ENCODE measurements at regions not wholly inside any gene's neighbourhood (a gene's known extent, or its start where the extent isn't known, plus 50 kb on each side); places are given as distances from the start of the nearest gene placed in this dataset.

DNA sequence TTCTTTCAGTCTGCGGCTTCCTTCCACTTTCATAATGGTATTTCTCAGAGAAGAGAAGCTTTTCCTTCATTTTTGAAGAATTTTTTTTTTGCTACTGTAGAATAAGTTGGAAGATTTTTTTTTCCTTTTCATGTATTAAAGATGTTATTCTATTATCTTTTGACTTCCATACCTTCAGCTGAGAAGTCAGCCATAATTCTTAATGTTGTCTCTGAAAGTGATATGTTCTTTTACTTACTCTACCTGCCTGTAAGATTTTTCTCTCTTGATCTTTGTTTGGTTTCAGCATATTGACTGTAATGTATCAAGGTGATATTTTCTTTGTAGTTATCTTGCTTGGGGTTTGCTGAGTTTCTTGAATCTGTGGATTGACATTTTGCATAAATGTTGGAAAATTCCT is 143.5 kb upstream of the TOX3 start:
- TF ChIP-seq, protein P1, sequence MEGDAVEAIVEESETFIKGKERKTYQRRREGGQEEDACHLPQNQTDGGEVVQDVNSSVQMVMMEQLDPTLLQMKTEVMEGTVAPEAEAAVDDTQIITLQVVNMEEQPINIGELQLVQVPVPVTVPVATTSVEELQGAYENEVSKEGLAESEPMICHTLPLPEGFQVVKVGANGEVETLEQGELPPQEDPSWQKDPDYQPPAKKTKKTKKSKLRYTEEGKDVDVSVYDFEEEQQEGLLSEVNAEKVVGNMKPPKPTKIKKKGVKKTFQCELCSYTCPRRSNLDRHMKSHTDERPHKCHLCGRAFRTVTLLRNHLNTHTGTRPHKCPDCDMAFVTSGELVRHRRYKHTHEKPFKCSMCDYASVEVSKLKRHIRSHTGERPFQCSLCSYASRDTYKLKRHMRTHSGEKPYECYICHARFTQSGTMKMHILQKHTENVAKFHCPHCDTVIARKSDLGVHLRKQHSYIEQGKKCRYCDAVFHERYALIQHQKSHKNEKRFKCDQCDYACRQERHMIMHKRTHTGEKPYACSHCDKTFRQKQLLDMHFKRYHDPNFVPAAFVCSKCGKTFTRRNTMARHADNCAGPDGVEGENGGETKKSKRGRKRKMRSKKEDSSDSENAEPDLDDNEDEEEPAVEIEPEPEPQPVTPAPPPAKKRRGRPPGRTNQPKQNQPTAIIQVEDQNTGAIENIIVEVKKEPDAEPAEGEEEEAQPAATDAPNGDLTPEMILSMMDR (IDR thresholded peaks at IDR 0.05 in 2 of 3, conservative IDR thresholded peaks at IDR 0.05 in 1 of 3; ENCODE audit: control insufficient read depth in 2 of 3, extremely low read depth in 1 of 3, insufficient read depth in 1 of 3, low read depth in 3 of 3, low read length in 3 of 3), result no peak
- TF ChIP-seq EGR1 (IDR thresholded peaks at IDR 0.05; ENCODE audit: borderline replicate concordance in 1 of 2, low read depth in 2 of 2, low read length in 2 of 2) (no peak), POLR2A (IDR thresholded peaks at IDR 0.05; ENCODE audit: low read depth, low read length) (no peak), EP300 (IDR thresholded peaks at IDR 0.05; ENCODE audit: borderline replicate concordance in 1 of 2, control insufficient read depth in 1 of 2, low read depth in 2 of 2, low read length in 2 of 2) (no peak), BHLHE40 (IDR thresholded peaks at IDR 0.05; ENCODE audit: borderline replicate concordance in 1 of 2, low read depth in 2 of 2, low read length in 1 of 2) (no peak), USF1 (IDR thresholded peaks at IDR 0.05; ENCODE audit: borderline replicate concordance, extremely low read length, insufficient read depth, low read depth, low read length) (no peak), RELA (IDR thresholded peaks at IDR 0.05; ENCODE audit: borderline replicate concordance, partially characterized antibody) (no peak)

Data from GM12878 (cell line).